Activated CD8-positive, alpha-beta memory T cell treated with anti-CD3 and anti-CD28 coated beads, Interleukin-2, amount 50 U/mL, for 4 hours (primary cell): ENCODE measurements at regions not wholly inside any gene's neighbourhood (a gene's known extent, or its start where the extent isn't known, plus 50 kb on each side); places are given as distances from the start of the nearest gene placed in this dataset.
"Not testable (repeated sequence)": the region's sequence is repeated elsewhere in the genome, so short reads cannot be mapped to it uniquely, and the experiment has no call there.

ENCODE experiments used
- DNase-seq: peaks from one replicate; pipeline ENCODE4 v3.0.0-alpha.2; 2020

GRCh38 chr4:38529189-38530115, 134.5 kb upstream of the KLF3 start:
- DNase-seq = peak; percentile 30

GRCh38 chr4:38530486-38530885, 133.5 kb upstream of the KLF3 start:
- DNase-seq = no peak

GRCh38 chr4:38531141-38531727, 132.8 kb upstream of the KLF3 start:
- no peak for DNase-seq

- DNase-seq = no peak
These were observed 131.0 kb upstream of the KLF3 start for GRCh38 chr4:38532908-38533499.

- no peak for DNase-seq
These were observed 129.5 kb upstream of the KLF3 start for GRCh38 chr4:38534344-38535045.

- not testable (repeated sequence) for DNase-seq
These were observed 128.9 kb upstream of the KLF3 start for GRCh38 chr4:38535071-38535470.

GRCh38 chr4:38535717-38536116, 128.3 kb upstream of the KLF3 start:
- no peak for DNase-seq

GRCh38 chr4:38536716-38537115, 127.3 kb upstream of the KLF3 start:
- DNase-seq = no peak

- DNase-seq = no peak
These were observed 126.3 kb upstream of the KLF3 start for GRCh38 chr4:38537666-38538065.

- DNase-seq = no peak
These were observed 125.5 kb upstream of the KLF3 start for GRCh38 chr4:38538517-38538916.

- DNase-seq = no peak
These were observed 124.5 kb upstream of the KLF3 start for GRCh38 chr4:38539501-38539900.

GRCh38 chr4:38547052-38547451, 116.9 kb upstream of the KLF3 start:
- DNase-seq = no peak

GRCh38 chr4:38548256-38548655, 115.7 kb upstream of the KLF3 start:
- DNase-seq = no peak

- DNase-seq = no peak
These were observed 104.6 kb upstream of the KLF3 start for GRCh38 chr4:38559374-38559773.

GRCh38 chr4:38560340-38560739, 103.7 kb upstream of the KLF3 start:
- DNase-seq = no peak

GRCh38 chr4:38560768-38561558, 103.0 kb upstream of the KLF3 start:
- DNase-seq = no peak

GRCh38 chr4:38562751-38563198, 101.2 kb upstream of the KLF3 start:
- DNase-seq = no peak

- no peak for DNase-seq
These were observed 100.1 kb upstream of the KLF3 start for GRCh38 chr4:38563707-38564495.

- no peak for DNase-seq
These were observed 98.5 kb upstream of the KLF3 start for GRCh38 chr4:38565271-38566199.

- DNase-seq = no peak
These were observed 97.1 kb upstream of the KLF3 start for GRCh38 chr4:38566806-38567398.
